Neural cell (in vitro differentiated cells): ENCODE measurements at regions not wholly inside any gene's neighbourhood (a gene's known extent, or its start where the extent isn't known, plus 50 kb on each side); places are given as distances from the start of the nearest gene placed in this dataset.
"Not testable (repeated sequence)": the region's sequence is repeated elsewhere in the genome, so short reads cannot be mapped to it uniquely, and the experiment has no call there.

ENCODE experiments used
- H2AFZ ChIP-seq: fragments of 200-600, 300-800 bp; sonication (generic), shearing (Covaris generic); 2 replicates; pipeline ENCODE4 v1.6.0; 2014; ENCODE audit warnings: low read depth, mild to moderate bottlenecking, antibody characterized with exemption, low read length, moderate library complexity
- H3F3A ChIP-seq: fragments of 200-600 bp; shearing (Covaris generic); 2 replicates; pipeline ENCODE4 v1.6.1; 2016; ENCODE audit warnings: mild to moderate bottlenecking, moderate library complexity, mixed read lengths, antibody characterized with exemption, low read length; ENCODE audit not compliant: insufficient read depth, poor library complexity, severe bottlenecking
- H3K27ac ChIP-seq: fragments of 200-600, 300-800 bp; sonication (generic), shearing (Covaris generic); 2 replicates; pipeline ENCODE4 v1.5.1; 2014; ENCODE audit warnings: mild to moderate bottlenecking, low read length, moderate library complexity
- H3K27me3 ChIP-seq: fragments of 300-800, 200-600 bp; sonication (generic), shearing (Covaris generic); 2 replicates; pipeline ENCODE4 v1.6.0; 2014; ENCODE audit warnings: mild to moderate bottlenecking, low read depth, low read length, moderate library complexity; ENCODE audit not compliant: insufficient read depth
- H3K36me3 ChIP-seq: fragments of 300-800, 200-600 bp; sonication (generic), shearing (Covaris generic); 2 replicates; pipeline ENCODE4 v1.5.1; 2014; ENCODE audit warnings: mild to moderate bottlenecking, antibody characterized with exemption, low read length, moderate library complexity; ENCODE audit not compliant: insufficient read depth
- H3K4me2 ChIP-seq: fragments of 300-800, 200-600 bp; sonication (generic), shearing (Covaris generic); 2 replicates; pipeline ENCODE4 v1.6.0; 2014; ENCODE audit warnings: mild to moderate bottlenecking, low read length
- H3K4me3 ChIP-seq: fragments of 300-800, 200-600 bp; sonication (generic), shearing (Covaris generic); 2 replicates; pipeline ENCODE4 v1.5.1; 2014; ENCODE audit warnings: mild to moderate bottlenecking, low read length, moderate library complexity
- H3K79me2 ChIP-seq: fragments of 200-600 bp; shearing (Covaris generic); replicated peaks from 2 replicates; pipeline ENCODE4 v1.6.0; 2014; ENCODE audit warnings: mild to moderate bottlenecking, low read length, moderate library complexity; ENCODE audit not compliant: insufficient read depth
- H3K9ac ChIP-seq: fragments of 300-800, 200-600 bp; sonication (generic), shearing (Covaris generic); 2 replicates; pipeline ENCODE4 v1.6.1; 2016; ENCODE audit warnings: mild to moderate bottlenecking, low read length, mixed read lengths
- H3K9me2 ChIP-seq: fragments of 200-600 bp; shearing (Covaris generic); 2 replicates; pipeline ENCODE4 v1.6.1; 2016; ENCODE audit warnings: mild to moderate bottlenecking, low read length, mixed read lengths; ENCODE audit not compliant: insufficient read depth
- H3K9me3 ChIP-seq: fragments of 200-600, 300-800 bp; sonication (generic), shearing (Covaris generic); 2 replicates; pipeline ENCODE4 v1.6.1; 2016; ENCODE audit warnings: mild to moderate bottlenecking, mixed run types, low read length, moderate library complexity, mixed read lengths
- H4K20me1 ChIP-seq: fragments of 200-600 bp; shearing (Covaris generic); 2 replicates; pipeline ENCODE4 v1.6.1; 2016; ENCODE audit warnings: mild to moderate bottlenecking, mixed run types; ENCODE audit not compliant: insufficient read depth
- EP300 ChIP-seq: fragments of 450-650 bp; conservative IDR thresholded peaks from 2 replicates; pipeline ENCODE4 v1.6.1; 2014; ENCODE audit warnings: antibody characterized with exemption, mild to moderate bottlenecking, moderate library complexity; ENCODE audit not compliant: poor library complexity, severe bottlenecking
- EZH2 ChIP-seq: fragments of 200-600, 300-800 bp; shearing (Covaris generic), sonication (generic); IDR thresholded peaks from 2 replicates; pipeline ENCODE4 v1.6.1; 2014; ENCODE audit warnings: antibody characterized with exemption, low read length, borderline replicate concordance, mild to moderate bottlenecking; ENCODE audit not compliant: insufficient read depth, poor library complexity, severe bottlenecking
- RAD21 ChIP-seq: fragments of 450-650 bp; conservative IDR thresholded peaks from 2 replicates; pipeline ENCODE4 v1.6.1; 2014; ENCODE audit warnings: antibody characterized with exemption, mild to moderate bottlenecking, moderate library complexity
- SMC3 ChIP-seq: fragments of 450-650 bp; conservative IDR thresholded peaks from 2 replicates; pipeline ENCODE4 v1.6.1; 2014; ENCODE audit warnings: antibody characterized with exemption, mild to moderate bottlenecking, moderate library complexity; ENCODE audit not compliant: poor library complexity
- TAF1 ChIP-seq: IDR thresholded peaks from 2 replicates; pipeline ENCODE4 v1.6.1; 2012; ENCODE audit warnings: low read depth
- TF ChIP-seq, protein P1 (sequence below): IDR thresholded peaks from 2 replicates; pipeline ENCODE4 v1.6.1; 2012; ENCODE audit warnings: borderline replicate concordance

DNA sequence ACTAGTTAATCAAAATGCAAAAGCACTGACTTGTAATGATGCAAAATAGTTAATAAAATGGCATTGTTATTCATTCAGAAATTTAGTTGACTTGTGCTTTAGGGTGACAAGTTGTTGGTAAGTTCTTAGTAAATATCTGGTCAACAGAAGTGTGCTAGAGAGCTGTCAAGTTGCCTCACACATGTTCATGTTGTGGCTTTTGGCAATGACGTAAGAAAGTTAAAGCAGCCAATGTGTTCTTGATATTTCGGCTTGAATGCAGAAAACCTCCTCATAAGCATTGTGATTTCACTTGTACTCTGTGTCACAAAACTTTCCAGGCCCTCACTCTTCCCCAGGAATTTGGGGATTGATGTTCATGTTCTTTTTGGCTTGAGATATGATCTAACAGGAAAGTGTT is 626.7 kb downstream of the PRR16 start:
- H3K9me2 ChIP-seq = no peaks in the 10 kb centered on the region
- H3K4me2 ChIP-seq = no peak overlapping the region
- H3K36me3 ChIP-seq = no peaks in the 10 kb centered on the region
- no peaks in the 10 kb centered on the region for H3F3A ChIP-seq
- TF ChIP-seq EP300 (no peak), RAD21 (no peak)
- TF ChIP-seq, protein P1, sequence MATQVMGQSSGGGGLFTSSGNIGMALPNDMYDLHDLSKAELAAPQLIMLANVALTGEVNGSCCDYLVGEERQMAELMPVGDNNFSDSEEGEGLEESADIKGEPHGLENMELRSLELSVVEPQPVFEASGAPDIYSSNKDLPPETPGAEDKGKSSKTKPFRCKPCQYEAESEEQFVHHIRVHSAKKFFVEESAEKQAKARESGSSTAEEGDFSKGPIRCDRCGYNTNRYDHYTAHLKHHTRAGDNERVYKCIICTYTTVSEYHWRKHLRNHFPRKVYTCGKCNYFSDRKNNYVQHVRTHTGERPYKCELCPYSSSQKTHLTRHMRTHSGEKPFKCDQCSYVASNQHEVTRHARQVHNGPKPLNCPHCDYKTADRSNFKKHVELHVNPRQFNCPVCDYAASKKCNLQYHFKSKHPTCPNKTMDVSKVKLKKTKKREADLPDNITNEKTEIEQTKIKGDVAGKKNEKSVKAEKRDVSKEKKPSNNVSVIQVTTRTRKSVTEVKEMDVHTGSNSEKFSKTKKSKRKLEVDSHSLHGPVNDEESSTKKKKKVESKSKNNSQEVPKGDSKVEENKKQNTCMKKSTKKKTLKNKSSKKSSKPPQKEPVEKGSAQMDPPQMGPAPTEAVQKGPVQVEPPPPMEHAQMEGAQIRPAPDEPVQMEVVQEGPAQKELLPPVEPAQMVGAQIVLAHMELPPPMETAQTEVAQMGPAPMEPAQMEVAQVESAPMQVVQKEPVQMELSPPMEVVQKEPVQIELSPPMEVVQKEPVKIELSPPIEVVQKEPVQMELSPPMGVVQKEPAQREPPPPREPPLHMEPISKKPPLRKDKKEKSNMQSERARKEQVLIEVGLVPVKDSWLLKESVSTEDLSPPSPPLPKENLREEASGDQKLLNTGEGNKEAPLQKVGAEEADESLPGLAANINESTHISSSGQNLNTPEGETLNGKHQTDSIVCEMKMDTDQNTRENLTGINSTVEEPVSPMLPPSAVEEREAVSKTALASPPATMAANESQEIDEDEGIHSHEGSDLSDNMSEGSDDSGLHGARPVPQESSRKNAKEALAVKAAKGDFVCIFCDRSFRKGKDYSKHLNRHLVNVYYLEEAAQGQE = no peak
- H3K4me3 ChIP-seq = no peak overlapping the region
- no peak overlapping the region for H3K27ac ChIP-seq
- no peaks in the 10 kb centered on the region for H3K27me3 ChIP-seq
- no peak overlapping the region for H3K9ac ChIP-seq
- no peaks in the 10 kb centered on the region for H4K20me1 ChIP-seq
- H2AFZ ChIP-seq = no peak overlapping the region
- no peaks in the 10 kb centered on the region for H3K9me3 ChIP-seq
- H3K79me2 ChIP-seq = no peaks in the 10 kb centered on the region

DNA sequence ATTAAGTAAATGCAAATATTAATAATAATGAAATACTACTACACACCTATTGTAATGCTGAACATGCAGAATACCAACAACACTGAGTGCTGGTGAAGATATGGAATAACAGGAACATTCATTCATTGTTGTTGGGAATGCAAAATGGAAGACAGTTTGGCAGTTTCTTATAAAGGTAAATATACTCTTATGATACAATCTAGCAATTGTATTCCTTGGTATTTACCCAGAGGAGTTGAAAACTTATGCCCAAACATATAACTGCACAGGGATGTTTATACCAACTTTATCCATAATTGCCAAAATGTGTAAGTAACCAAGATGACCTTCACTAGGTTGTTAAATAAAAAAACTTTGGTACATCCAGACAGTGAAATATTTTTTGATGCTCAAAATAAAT is 636.8 kb downstream of the PRR16 start:
- no peak overlapping the region for H2AFZ ChIP-seq
- no peak overlapping the region for H3K4me3 ChIP-seq
- H3K27me3 ChIP-seq = no peaks in the 10 kb centered on the region
- no peak overlapping the region for H3K27ac ChIP-seq
- H3K9me2 ChIP-seq = no peaks in the 10 kb centered on the region
- H4K20me1 ChIP-seq = no peaks in the 10 kb centered on the region
- no peaks in the 10 kb centered on the region for H3K36me3 ChIP-seq
- no peak overlapping the region for H3K4me2 ChIP-seq
- no peaks in the 10 kb centered on the region for H3K79me2 ChIP-seq
- no peaks in the 10 kb centered on the region for H3K9me3 ChIP-seq
- H3K9ac ChIP-seq = no peak overlapping the region
- TF ChIP-seq SMC3 (no peak), TAF1 (no peak), EZH2 (no peak), RAD21 (no peak)
- TF ChIP-seq, protein P1 = no peak
- H3F3A ChIP-seq = no peaks in the 10 kb centered on the region

- H3K9me3 ChIP-seq = no peaks in the 10 kb centered on the region
- no peaks in the 10 kb centered on the region for H3K79me2 ChIP-seq
- no peak overlapping the region for H3K4me3 ChIP-seq
- H3K4me2 ChIP-seq = no peak overlapping the region
- no peaks in the 10 kb centered on the region for H3K9me2 ChIP-seq
- H2AFZ ChIP-seq = no peak overlapping the region
- no peaks in the 10 kb centered on the region for H3F3A ChIP-seq
- no peak overlapping the region for H3K9ac ChIP-seq
- H3K36me3 ChIP-seq = no peaks in the 10 kb centered on the region
- H4K20me1 ChIP-seq = no peaks in the 10 kb centered on the region
- no peaks in the 10 kb centered on the region for H3K27me3 ChIP-seq
- no peak overlapping the region for H3K27ac ChIP-seq
- TF ChIP-seq RAD21 = no peak
Measured at GRCh38 chr5:121105921-121106320, 641.8 kb downstream of the PRR16 start.

- H3K9me2 ChIP-seq, H3K4me2 ChIP-seq, H3K9me3 ChIP-seq: not testable (repeated sequence)
Measured at GRCh38 chr5:121106721-121107690, 642.9 kb downstream of the PRR16 start.

More at GRCh38 chr5:121106721-121107690, 642.9 kb downstream of the PRR16 start:
- not testable (repeated sequence) for H3K27ac ChIP-seq, H3F3A ChIP-seq, H4K20me1 ChIP-seq, H3K9ac ChIP-seq, H2AFZ ChIP-seq, H3K27me3 ChIP-seq, H3K4me3 ChIP-seq, H3K79me2 ChIP-seq, H3K36me3 ChIP-seq
